ENCODE measurements at regions not wholly inside any gene's neighbourhood (a gene's known extent, or its start where the extent isn't known, plus 50 kb on each side); places are given as distances from the start of the nearest gene placed in this dataset.
A peak's percentile ranks its signal among the peaks of the same experiment; 100 is the strongest.

DNA sequence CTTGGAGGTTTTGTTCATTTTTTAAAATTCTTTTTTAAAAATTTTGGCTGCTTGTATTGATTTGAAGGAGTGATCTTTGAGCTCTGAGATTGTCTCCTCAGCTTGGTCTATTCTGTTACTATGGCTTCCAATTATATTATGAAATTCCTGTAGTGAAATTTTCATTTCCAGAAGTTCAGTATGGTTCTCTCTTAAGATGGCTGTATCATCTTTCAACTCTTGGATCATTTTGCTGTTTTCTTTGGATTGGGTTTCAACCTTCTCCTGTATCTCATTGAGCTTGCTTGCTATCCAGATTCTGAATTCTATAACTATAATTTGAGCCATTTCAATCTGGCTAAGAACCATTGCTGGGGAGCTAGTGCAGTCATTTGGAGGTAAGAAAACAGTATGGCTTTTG is 270.8 kb upstream of the NT5C1B start:
- TF ChIP-seq POLR2A (IDR thresholded peaks at IDR 0.05) (no peak), POLR2AphosphoS5 (IDR thresholded peaks at IDR 0.05) (no peak), EP300 (IDR thresholded peaks at IDR 0.05) (no peak), CTCF (IDR thresholded peaks at IDR 0.05) (no peak)
- no peak for ATAC-seq

DNA sequence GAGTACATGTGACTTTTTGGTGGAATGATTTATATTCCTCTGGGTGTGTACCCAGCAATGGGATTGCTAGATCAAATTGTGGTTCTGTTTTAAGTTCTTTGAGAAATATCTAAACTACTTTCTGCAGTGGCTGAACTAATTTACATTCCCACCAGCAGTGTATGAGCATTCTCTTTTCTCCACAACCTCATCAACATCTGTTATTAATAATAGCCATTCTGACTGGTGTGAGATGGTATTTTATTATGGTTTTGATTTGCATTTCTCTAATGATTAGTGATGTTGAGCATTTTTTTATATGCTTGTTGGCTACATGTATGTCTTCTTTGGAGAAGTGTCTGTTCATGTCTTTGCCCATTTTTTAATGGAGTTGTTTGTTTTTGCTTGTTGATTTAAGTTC is 267.4 kb upstream of the NT5C1B start:
- ATAC-seq = no peak
- Histone ChIP-seq H3K27me3 (no peaks in the 10 kb centered on the region), H3K4me3 (no peak overlapping the region), H3K27ac (no peak overlapping the region), H3K36me3 (no peaks in the 10 kb centered on the region), H3K4me1 (no peaks in the 10 kb centered on the region), H3K9me3 (no peaks in the 10 kb centered on the region)
- TF ChIP-seq POLR2A (IDR thresholded peaks at IDR 0.05) (no peak), POLR2AphosphoS5 (IDR thresholded peaks at IDR 0.05) (no peak), EP300 (IDR thresholded peaks at IDR 0.05) (no peak), CTCF (IDR thresholded peaks at IDR 0.05) (no peak)

More for the DNA sequence above, 270.8 kb upstream of the NT5C1B start:
- Histone ChIP-seq H3K27ac (no peak overlapping the region), H3K36me3 (no peaks in the 10 kb centered on the region), H3K4me1 (no peaks in the 10 kb centered on the region), H3K4me3 (no peak overlapping the region), H3K27me3 (no peaks in the 10 kb centered on the region), H3K9me3 (no peaks in the 10 kb centered on the region)

- Histone ChIP-seq H3K36me3 (no peaks in the 10 kb centered on the region), H3K4me3 (no peak overlapping the region), H3K27ac (no peak overlapping the region), H3K9me3 (no peaks in the 10 kb centered on the region), H3K4me1 (no peaks in the 10 kb centered on the region), H3K27me3 (no peaks in the 10 kb centered on the region)
- TF ChIP-seq CTCF (IDR thresholded peaks at IDR 0.05) (peak in 1 of 4 experiments; percentile 11), POLR2AphosphoS5 (IDR thresholded peaks at IDR 0.05) (no peak), POLR2A (IDR thresholded peaks at IDR 0.05) (no peak), EP300 (IDR thresholded peaks at IDR 0.05) (no peak)
- no peak for ATAC-seq
These were observed 265.7 kb upstream of the NT5C1B start for GRCh38 chr2:18855027-18855426.

- Histone ChIP-seq H3K9me3 (no peaks in the 10 kb centered on the region), H3K4me3 (no peak overlapping the region), H3K36me3 (no peaks in the 10 kb centered on the region), H3K27ac (no peak overlapping the region), H3K27me3 (no peaks in the 10 kb centered on the region), H3K4me1 (peaks cover 6 to 17% (median 7%) of the 10 kb centered on the region in 3 donors)
- ATAC-seq = no peak
- TF ChIP-seq POLR2AphosphoS5 (IDR thresholded peaks at IDR 0.05) = no peak
- TF ChIP-seq EP300 (IDR thresholded peaks at IDR 0.05) = no peak
- no peak for TF ChIP-seq POLR2A (IDR thresholded peaks at IDR 0.05)
- TF ChIP-seq CTCF (IDR thresholded peaks at IDR 0.05) = no peak
- WGBS, 2 donors (ENCODE audit: low coverage in 1 of 2) = 86 to 96% methylated on average over 2 of the region's 2 CpGs
These were observed 260.6 kb upstream of the NT5C1B start for GRCh38 chr2:18849841-18850578.

- Histone ChIP-seq H3K27me3 (no peaks in the 10 kb centered on the region), H3K4me1 (peaks cover 6 to 17% (median 7%) of the 10 kb centered on the region in 3 donors), H3K27ac (no peak overlapping the region), H3K4me3 (no peak overlapping the region), H3K9me3 (no peaks in the 10 kb centered on the region), H3K36me3 (no peaks in the 10 kb centered on the region)
- TF ChIP-seq EP300 (IDR thresholded peaks at IDR 0.05) (no peak), CTCF (IDR thresholded peaks at IDR 0.05) (no peak), POLR2A (IDR thresholded peaks at IDR 0.05) (no peak), POLR2AphosphoS5 (IDR thresholded peaks at IDR 0.05) (no peak)
- ATAC-seq = no peak
These were observed 259.3 kb upstream of the NT5C1B start for GRCh38 chr2:18848646-18849045.

Data from gastroesophageal sphincter (tissue), 4 donors.